Activated T-cell treated with anti-CD3 and anti-CD28 coated beads, Interleukin-2, amount 50 U/mL, for 24 hours (primary cell): ENCODE measurements at regions not wholly inside any gene's neighbourhood (a gene's known extent, or its start where the extent isn't known, plus 50 kb on each side); places are given as distances from the start of the nearest gene placed in this dataset.
"Not testable (repeated sequence)": the region's sequence is repeated elsewhere in the genome, so short reads cannot be mapped to it uniquely, and the experiment has no call there.

Experiments used
- DNase-seq: peaks from one replicate; pipeline ENCODE4 v3.0.0-alpha.2; 2020
- H3K27ac Mint-ChIP-seq: 2 replicates; pipeline ENCODE4 v1.8.0; 2020; ENCODE audit warnings: mild to moderate bottlenecking, mixed read lengths
- H3K27me3 Mint-ChIP-seq: 2 replicates; pipeline ENCODE4 v1.8.0; 2020; ENCODE audit warnings: mixed read lengths
- H3K36me3 Mint-ChIP-seq: 2 replicates; pipeline ENCODE4 v1.8.0; 2020; ENCODE audit warnings: low read depth, mixed read lengths
- H3K4me1 Mint-ChIP-seq: 2 replicates; pipeline ENCODE4 v1.8.0; 2020; ENCODE audit warnings: low read depth, mixed read lengths
- H3K4me3 Mint-ChIP-seq: 2 replicates; pipeline ENCODE4 v1.8.0; 2020; ENCODE audit warnings: mild to moderate bottlenecking, moderate library complexity, mixed read lengths
- H3K9me3 Mint-ChIP-seq: 2 replicates; pipeline ENCODE4 v1.8.0; 2020; ENCODE audit warnings: mixed read lengths

DNA sequence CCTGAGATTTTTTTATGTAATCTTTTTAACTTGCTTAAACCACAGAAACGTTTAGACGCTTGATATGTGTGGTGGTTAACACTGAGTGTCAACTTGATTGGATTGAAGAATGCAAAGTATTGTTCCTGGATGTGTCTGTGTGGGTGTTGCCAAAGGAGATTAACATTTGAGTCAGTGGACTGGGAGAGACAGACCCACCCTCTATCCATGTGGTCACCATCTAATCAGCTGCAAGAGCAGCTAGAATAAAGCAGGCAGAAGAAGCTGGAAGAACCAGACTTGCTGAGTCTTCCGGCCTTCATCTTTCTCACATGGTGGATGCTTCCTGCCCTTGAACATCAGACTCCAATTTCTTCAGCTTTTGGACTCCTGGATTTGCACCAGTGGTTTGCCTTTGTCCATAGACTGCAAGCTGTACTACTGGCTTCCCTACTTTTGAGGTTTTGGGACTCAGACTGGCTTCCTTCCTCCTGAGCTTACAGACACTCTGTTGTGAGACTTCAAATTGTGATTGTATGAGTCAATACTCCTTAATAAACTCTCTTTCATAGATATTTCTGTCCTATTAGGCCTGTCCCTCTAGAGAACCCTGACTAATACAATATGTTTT is 816.0 kb upstream of the CDH9 start:
- no peak for DNase-seq
- H3K4me3 Mint-ChIP-seq, result no peak overlapping the region
- H3K27me3 Mint-ChIP-seq, result no peaks in the 10 kb centered on the region
- no peaks in the 10 kb centered on the region for H3K4me1 Mint-ChIP-seq
- peaks cover 9% of the 10 kb centered on the region for H3K9me3 Mint-ChIP-seq
- H3K27ac Mint-ChIP-seq, result no peak overlapping the region
- H3K36me3 Mint-ChIP-seq, result no peaks in the 10 kb centered on the region

DNA sequence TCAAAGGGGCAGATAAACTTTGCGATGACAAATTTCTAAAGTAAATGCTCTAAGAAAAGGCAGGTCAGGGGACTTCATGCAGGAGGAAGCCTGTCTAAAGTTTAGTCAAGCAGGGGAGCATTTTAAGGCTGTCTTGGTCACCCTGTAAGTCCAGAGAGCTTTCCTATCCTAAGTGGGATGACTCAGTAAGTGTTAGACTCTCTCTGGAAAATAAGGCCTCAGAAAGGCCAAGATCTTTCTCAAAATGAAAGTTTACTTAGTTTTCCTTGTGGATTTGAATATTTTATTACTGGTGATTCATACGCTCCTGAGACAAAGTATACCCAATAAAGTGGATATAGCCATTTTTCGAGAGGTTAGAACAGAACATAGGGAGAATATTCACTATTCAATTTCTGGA is 806.9 kb upstream of the CDH9 start:
- H3K27me3 Mint-ChIP-seq, result no peaks in the 10 kb centered on the region
- no peak overlapping the region for H3K27ac Mint-ChIP-seq
- H3K9me3 Mint-ChIP-seq, result peaks cover 46% of the 10 kb centered on the region
- H3K36me3 Mint-ChIP-seq, result no peaks in the 10 kb centered on the region
- no peak overlapping the region for H3K4me3 Mint-ChIP-seq
- no peak for DNase-seq
- H3K4me1 Mint-ChIP-seq, result no peaks in the 10 kb centered on the region

DNA sequence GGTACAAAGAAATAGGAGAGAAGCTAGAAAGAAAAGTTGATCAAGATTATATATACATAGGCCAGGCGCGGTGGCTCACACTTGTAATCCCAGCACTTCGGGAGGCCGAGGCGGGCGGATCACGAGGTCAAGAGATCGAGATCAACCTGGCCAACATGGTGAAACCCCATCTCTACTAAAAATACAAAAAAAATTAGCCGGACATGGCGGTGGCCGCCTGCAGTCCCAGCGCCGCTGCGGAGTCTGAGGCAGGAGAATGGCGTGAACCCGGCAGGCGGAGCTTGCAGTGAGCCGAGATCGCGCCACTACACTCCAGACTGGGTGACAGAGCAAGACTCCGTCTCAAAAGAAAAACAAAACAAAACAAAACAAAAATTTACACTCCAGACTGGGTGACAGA is 798.3 kb upstream of the CDH9 start:
- H3K4me1 Mint-ChIP-seq, H3K4me3 Mint-ChIP-seq, DNase-seq, H3K27ac Mint-ChIP-seq, H3K27me3 Mint-ChIP-seq, H3K36me3 Mint-ChIP-seq: not testable (repeated sequence)
- peaks cover 32% of the 10 kb centered on the region for H3K9me3 Mint-ChIP-seq

DNA sequence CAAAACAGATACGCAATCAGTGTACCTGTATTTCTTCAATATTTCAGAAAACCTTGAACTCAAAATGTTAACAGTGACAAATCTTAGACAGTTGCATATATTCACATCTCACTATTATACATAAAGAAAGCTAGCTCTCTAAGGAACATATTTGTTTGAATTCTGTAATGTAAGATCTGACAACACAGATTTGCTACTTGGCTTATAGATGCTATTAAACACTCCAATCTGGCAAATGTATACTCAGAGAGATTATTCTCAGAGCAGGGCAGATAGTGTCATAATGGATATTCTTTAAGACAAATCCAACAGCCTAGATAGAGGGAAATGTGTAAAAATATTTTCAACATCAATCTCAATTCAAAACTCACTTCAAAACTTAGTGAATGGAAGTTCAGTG is 794.5 kb upstream of the CDH9 start:
- H3K36me3 Mint-ChIP-seq, result no peaks in the 10 kb centered on the region
- peaks cover 21% of the 10 kb centered on the region for H3K9me3 Mint-ChIP-seq
- no peak overlapping the region for H3K4me3 Mint-ChIP-seq
- H3K27me3 Mint-ChIP-seq, result no peaks in the 10 kb centered on the region
- no peak overlapping the region for H3K27ac Mint-ChIP-seq
- DNase-seq, result no peak
- H3K4me1 Mint-ChIP-seq, result no peaks in the 10 kb centered on the region

DNA sequence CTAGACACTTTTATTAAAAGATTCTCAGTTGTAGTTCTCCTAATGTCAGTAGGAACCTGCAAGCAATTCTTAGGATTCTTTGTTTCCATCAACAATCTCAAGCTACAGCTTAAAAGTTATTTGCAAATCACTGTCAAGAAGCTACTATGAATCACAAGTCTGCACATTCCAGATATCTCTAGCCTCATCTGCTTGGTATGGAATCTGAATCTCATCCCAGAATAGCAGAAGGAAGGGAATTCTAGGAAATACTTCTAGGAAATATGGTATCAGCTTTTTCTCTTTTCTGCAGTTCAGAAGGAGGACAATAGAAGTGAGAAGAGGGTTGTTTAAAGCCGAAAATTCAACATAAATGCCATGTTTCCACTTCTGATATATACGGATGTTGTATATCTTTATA is 792.2 kb upstream of the CDH9 start:
- Mint-ChIP-seq H3K36me3 (no peaks in the 10 kb centered on the region), H3K27ac (no peak overlapping the region), H3K9me3 (peaks cover 11% of the 10 kb centered on the region), H3K4me3 (no peak overlapping the region), H3K27me3 (no peaks in the 10 kb centered on the region), H3K4me1 (no peaks in the 10 kb centered on the region)
- no peak for DNase-seq

DNA sequence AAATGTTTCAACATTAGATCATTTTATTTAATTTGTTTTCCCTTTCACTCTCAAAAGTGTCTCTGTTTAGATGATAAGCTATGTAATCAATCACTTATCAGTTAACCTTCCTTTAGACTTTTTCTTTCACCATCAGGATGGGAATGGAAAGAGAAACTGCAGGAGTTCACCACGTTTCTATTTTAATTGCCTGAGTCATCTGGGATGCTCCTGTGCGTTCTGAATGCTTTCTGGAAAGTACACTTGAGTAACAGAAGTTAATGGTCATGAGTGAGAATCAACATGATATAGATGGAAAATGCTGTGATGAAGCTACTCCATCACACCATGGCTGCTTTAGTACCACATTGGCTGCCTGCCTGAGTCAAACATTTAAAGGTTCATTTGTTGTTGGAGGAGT is 783.3 kb upstream of the CDH9 start:
- H3K27ac Mint-ChIP-seq, result no peak overlapping the region
- DNase-seq, result no peak
- no peaks in the 10 kb centered on the region for H3K27me3 Mint-ChIP-seq
- H3K9me3 Mint-ChIP-seq, result peaks cover 14% of the 10 kb centered on the region
- H3K4me3 Mint-ChIP-seq, result no peak overlapping the region
- no peaks in the 10 kb centered on the region for H3K4me1 Mint-ChIP-seq
- no peaks in the 10 kb centered on the region for H3K36me3 Mint-ChIP-seq

DNA sequence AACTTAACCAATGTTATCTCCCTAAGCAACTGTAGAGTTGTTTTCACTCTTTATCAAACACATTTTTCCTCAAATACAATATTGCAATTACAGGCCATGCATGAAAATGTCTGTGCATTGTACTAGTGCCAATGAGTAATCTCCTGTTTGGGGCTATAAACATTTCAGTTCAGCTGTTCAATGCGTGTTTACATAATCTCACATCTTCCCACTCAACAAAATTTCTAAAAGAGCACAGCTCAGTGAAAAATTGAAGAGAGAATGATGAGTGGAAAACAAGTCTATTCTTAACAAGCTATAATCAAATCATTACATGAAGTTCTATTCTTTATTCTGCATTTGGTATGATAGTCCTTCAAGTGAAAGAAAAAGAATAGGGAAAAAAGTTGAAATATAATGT is 780.5 kb upstream of the CDH9 start:
- Mint-ChIP-seq H3K27ac (no peak overlapping the region), H3K27me3 (no peaks in the 10 kb centered on the region), H3K4me1 (no peaks in the 10 kb centered on the region), H3K36me3 (no peaks in the 10 kb centered on the region), H3K4me3 (no peak overlapping the region), H3K9me3 (peaks cover 21% of the 10 kb centered on the region)
- DNase-seq, result no peak

GRCh38 chr5:27814983-27815382 is 776.6 kb upstream of the CDH9 start:
- DNase-seq, result no peak
- Mint-ChIP-seq H3K9me3 (peaks cover 29% of the 10 kb centered on the region), H3K27ac (no peak overlapping the region), H3K4me1 (no peaks in the 10 kb centered on the region), H3K4me3 (no peak overlapping the region), H3K27me3 (no peaks in the 10 kb centered on the region), H3K36me3 (no peaks in the 10 kb centered on the region)

GRCh38 chr5:27814286-27814685 is 775.9 kb upstream of the CDH9 start:
- no peak for DNase-seq
- Mint-ChIP-seq H3K27ac (no peak overlapping the region), H3K4me1 (no peaks in the 10 kb centered on the region), H3K9me3 (peaks cover 27% of the 10 kb centered on the region), H3K27me3 (no peaks in the 10 kb centered on the region), H3K36me3 (no peaks in the 10 kb centered on the region), H3K4me3 (no peak overlapping the region)

GRCh38 chr5:27810458-27810857 is 772.1 kb upstream of the CDH9 start:
- H3K4me3 Mint-ChIP-seq, result no peak overlapping the region
- no peaks in the 10 kb centered on the region for H3K36me3 Mint-ChIP-seq
- H3K27ac Mint-ChIP-seq, result no peak overlapping the region
- no peaks in the 10 kb centered on the region for H3K27me3 Mint-ChIP-seq
- no peaks in the 10 kb centered on the region for H3K4me1 Mint-ChIP-seq
- DNase-seq, result no peak
- peaks cover 15% of the 10 kb centered on the region for H3K9me3 Mint-ChIP-seq

GRCh38 chr5:27797220-27797619 is 758.8 kb upstream of the CDH9 start:
- no peaks in the 10 kb centered on the region for H3K36me3 Mint-ChIP-seq
- no peaks in the 10 kb centered on the region for H3K4me1 Mint-ChIP-seq
- H3K27ac Mint-ChIP-seq, result no peak overlapping the region
- H3K9me3 Mint-ChIP-seq, result peaks cover 4% of the 10 kb centered on the region
- DNase-seq, result no peak
- no peak overlapping the region for H3K4me3 Mint-ChIP-seq
- no peaks in the 10 kb centered on the region for H3K27me3 Mint-ChIP-seq

DNA sequence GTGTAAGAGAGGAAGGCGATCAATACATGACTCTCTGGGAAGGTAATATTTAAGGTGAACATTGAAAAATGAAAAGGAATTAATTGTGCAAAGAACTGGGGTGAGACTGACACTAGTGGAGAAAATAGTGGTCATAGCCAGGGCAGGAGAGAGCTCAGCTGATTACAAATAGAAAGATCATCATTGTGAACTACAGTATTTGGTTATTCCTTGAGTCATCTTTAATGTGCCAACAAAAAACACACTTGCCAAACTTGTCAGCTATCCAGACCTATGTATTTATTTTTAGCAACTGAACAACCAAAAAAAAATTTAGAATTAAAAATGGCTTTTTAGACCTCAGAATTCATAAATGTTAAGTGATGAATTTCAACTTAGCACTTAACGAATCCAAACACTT is 749.8 kb upstream of the CDH9 start:
- Mint-ChIP-seq H3K4me3 (no peak overlapping the region), H3K36me3 (no peaks in the 10 kb centered on the region), H3K4me1 (no peaks in the 10 kb centered on the region), H3K27me3 (no peaks in the 10 kb centered on the region), H3K9me3 (peaks cover 20% of the 10 kb centered on the region), H3K27ac (no peak overlapping the region)
- DNase-seq, result no peak

DNA sequence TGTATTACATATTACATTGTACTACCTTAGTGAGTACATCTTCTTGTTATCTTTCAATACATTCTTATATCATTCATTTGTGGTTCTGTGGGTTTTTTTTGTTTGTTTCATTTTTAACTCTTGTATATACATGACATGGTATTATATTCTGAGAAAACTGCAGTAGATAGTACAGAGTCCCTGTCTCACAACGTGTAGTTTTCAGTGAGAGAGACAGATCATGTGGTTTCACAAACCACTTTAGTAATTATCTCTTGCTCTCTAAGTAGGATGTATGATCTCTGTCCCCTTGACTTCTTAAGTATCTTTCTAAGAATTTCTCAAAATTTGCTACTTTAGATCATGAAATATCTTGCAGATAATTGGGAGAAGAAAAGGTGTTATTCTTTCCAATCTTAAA is 745.9 kb upstream of the CDH9 start:
- no peaks in the 10 kb centered on the region for H3K27me3 Mint-ChIP-seq
- no peaks in the 10 kb centered on the region for H3K4me1 Mint-ChIP-seq
- no peak for DNase-seq
- peaks cover 25% of the 10 kb centered on the region for H3K9me3 Mint-ChIP-seq
- no peak overlapping the region for H3K4me3 Mint-ChIP-seq
- H3K36me3 Mint-ChIP-seq, result no peaks in the 10 kb centered on the region
- no peak overlapping the region for H3K27ac Mint-ChIP-seq

DNA sequence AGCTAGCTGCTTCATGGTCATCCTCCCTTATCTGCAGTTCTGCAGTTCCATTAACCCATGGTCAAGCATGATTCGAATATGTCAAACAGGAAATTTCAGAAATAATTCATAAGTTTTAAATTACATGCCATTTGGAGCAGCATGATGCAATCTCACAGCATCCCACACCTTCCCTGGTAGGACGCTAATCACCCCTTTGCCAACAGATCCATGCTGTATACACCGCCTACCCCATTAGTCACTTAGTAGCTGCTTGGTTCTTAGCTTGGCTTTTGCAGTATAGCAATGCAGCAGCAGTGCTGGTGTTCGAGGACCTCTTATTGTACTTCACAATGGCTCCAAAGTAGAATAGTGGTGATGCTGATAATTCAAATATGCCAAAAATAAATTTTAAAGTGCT is 739.7 kb upstream of the CDH9 start:
- H3K4me3 Mint-ChIP-seq, result no peak overlapping the region
- H3K27me3 Mint-ChIP-seq, result no peaks in the 10 kb centered on the region
- no peak for DNase-seq
- no peak overlapping the region for H3K27ac Mint-ChIP-seq
- H3K9me3 Mint-ChIP-seq, result peaks cover 22% of the 10 kb centered on the region
- no peaks in the 10 kb centered on the region for H3K4me1 Mint-ChIP-seq
- no peaks in the 10 kb centered on the region for H3K36me3 Mint-ChIP-seq

GRCh38 chr5:27773636-27774035 is 735.2 kb upstream of the CDH9 start:
- Mint-ChIP-seq H3K9me3 (peaks cover 25% of the 10 kb centered on the region), H3K27ac (no peak overlapping the region), H3K36me3 (no peaks in the 10 kb centered on the region), H3K4me3 (no peak overlapping the region), H3K27me3 (no peaks in the 10 kb centered on the region), H3K4me1 (no peaks in the 10 kb centered on the region)
- DNase-seq, result no peak

GRCh38 chr5:27773166-27773565 is 734.8 kb upstream of the CDH9 start:
- Mint-ChIP-seq H3K36me3 (no peaks in the 10 kb centered on the region), H3K27ac (no peak overlapping the region), H3K27me3 (no peaks in the 10 kb centered on the region), H3K9me3 (peaks cover 23% of the 10 kb centered on the region), H3K4me1 (no peaks in the 10 kb centered on the region), H3K4me3 (no peak overlapping the region)
- DNase-seq, result no peak
